ENCODE measurements at regions not wholly inside any gene's neighbourhood (a gene's known extent, or its start where the extent isn't known, plus 50 kb on each side); places are given as distances from the start of the nearest gene placed in this dataset.
"Not testable (repeated sequence)": the region's sequence is repeated elsewhere in the genome, so short reads cannot be mapped to it uniquely, and the experiment has no call there.

DNA sequence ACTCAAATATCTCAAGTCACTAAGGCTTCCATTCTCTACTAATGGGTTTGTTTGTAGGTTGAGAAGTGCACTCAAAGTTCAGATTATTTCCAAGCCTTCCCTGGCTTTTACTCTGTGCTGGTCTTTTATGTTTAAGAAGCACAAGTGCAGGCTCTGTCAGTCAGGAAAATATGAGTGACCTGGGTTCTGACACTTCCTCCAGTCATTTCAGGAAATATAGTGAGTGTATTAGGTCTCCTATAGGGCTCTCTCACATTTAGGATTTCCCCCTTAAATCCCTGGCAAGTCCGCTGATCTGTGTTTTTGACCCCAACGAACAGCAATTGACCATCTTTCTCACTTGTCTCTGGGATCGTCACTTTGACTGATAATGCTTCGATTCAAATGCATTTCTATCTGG, 210.2 kb downstream of the ARPP21 start:
- no peak for DNase-seq

DNA sequence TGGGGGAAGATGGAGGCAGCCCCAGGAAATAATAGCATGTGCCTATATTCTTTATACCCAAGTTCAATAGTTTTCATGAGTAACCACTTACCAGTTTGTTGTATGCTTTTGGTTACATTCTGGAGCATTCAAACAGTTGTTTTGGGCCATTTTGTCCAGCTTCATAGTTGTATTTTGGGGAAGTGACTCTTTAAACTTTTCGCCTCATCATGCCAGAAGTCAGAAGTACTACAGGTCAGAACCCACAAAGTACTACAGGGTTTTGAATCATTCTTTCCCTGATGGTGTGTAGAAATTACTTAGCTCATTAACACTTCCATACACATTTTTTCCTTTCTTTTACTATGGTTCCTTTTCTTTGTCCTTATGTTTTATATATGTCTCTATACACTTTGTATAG, 210.6 kb downstream of the ARPP21 start:
- DNase-seq: no peak

DNA sequence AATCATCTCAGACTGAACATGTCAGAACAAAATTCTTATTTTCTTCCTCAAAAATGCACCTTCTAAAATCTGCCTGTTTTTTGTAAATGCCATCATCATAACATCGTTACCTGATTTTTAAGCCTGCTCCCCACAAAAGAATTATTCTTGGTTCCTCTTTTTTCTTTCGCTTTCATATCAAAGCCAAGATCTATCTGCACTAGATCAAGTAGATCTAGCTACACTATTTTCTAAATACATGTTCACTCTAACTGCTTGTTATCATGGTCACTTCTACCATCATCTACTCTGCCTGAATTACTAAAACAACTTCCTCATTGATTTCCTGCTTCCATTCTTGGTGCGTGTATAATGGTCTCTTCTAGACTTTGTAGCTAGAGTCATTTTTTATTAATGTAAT, 217.7 kb downstream of the ARPP21 start:
- DNase-seq: no peak

- DNase-seq: no peak
Measured at GRCh38 chr3:35862057-35862456, 222.7 kb downstream of the ARPP21 start.

DNA sequence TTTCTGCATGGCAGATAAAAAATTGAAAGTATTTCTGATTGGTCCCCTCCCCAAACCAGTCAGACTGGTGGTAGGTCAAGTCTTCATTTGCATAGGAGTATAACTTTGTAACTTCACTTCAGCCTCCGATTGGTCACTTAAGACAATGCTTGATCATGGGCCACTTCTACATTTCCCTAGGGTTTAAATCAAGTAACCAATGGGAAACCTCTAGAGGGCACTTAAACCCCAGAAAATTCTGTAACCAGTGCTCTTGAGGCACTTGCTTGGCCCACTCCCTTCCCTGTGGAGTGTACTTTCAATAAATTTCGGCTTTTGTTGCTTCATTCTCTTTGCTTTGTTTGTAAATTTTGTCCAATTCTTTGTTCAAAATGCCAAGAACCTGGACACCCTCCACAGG, 225.5 kb downstream of the ARPP21 start:
- no peak for DNase-seq

DNA sequence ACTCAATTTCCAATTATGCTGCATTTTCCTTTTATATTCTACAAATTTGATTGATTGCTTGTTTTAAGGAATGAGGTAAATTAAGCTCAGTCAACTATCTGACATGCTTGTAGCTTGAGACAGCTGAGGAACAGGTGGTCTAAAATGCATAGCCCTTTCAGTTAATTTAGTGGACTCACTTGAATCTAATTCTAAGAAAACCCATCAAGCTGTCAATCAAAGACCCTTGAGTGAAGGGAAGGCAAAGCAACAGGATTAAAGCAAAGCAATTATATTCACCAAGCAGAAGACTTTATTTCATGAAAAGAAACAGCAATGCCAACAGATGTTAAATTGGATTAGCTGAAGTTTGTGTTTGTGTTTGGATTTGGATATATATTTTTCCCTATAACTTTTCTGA, 228.5 kb downstream of the ARPP21 start:
- no peak for DNase-seq

- no peak for DNase-seq
Measured at GRCh38 chr3:35871009-35871408, 231.7 kb downstream of the ARPP21 start.

DNA sequence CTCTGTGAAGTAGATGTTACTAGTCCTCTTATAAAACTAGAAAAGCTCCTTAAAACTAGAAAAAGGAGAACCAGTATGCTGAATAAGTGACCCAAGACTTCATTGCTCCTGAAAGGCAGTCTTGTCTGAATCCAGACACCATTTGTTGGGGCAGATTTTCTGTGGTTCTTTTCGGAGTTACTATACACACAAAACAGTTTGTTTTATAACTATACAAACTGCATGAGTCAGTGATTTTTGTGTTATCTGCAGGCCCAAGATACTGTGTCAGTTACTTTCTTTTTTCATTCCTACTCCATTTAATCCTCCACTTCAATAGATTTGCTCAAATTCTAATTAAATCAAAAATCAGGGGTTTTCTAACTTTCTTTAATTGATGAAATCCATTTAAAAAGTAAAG, 244.6 kb downstream of the ARPP21 start:
- no peak for DNase-seq

DNA sequence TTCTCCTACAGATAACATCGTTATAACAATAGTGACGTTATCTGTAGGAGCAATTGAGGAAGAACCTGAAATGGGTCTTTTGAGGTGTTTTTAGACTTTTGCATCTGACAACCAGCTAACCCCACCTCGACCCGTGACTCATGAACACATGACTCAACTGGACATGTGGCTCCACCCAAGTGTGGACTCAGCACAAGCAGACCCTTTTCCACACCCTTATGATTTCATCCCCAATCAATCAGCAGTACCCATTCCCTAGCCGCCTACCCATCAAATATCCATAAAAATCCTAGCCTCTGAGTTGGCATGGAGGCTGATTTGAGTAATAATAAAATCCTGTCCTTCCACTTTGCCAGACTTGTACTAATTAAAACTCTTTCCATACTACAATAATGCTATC, 255.4 kb downstream of the ARPP21 start:
- no peak for DNase-seq

- DNase-seq: no peak
Measured at GRCh38 chr3:35899245-35899644, 259.9 kb downstream of the ARPP21 start.

- no peak for DNase-seq
Measured at GRCh38 chr3:35900079-35900478, 260.8 kb downstream of the ARPP21 start.

- peak; percentile 66 for DNase-seq
Measured at GRCh38 chr3:35908366-35909232, 269.3 kb downstream of the ARPP21 start.

- no peak for DNase-seq
Measured at GRCh38 chr3:35919160-35919559, 279.8 kb downstream of the ARPP21 start.

GRCh38 chr3:35921718-35922117, 282.4 kb downstream of the ARPP21 start:
- no peak for DNase-seq

GRCh38 chr3:35924070-35924469, 284.7 kb downstream of the ARPP21 start:
- DNase-seq: not testable (repeated sequence)

- DNase-seq: no peak
Measured at GRCh38 chr3:35927441-35927840, 288.1 kb downstream of the ARPP21 start.

DNA sequence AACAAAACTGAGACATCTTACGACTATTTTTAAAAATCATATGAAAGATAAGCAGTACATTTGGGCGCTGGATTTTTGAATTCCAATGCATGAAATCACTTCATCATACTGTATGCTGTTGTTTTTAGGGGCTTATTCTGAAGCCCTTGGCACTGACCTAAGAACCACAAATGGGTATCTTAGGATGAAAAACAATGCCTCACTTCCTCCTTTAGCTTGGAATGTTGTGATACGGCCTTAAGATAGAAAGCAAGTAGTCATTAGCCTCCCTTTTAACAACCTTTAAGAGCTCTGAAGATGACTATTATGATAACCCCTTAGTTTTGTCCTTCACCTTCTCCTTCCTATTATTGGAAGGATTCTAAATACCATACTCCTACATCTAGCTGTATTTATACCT, 289.8 kb downstream of the ARPP21 start:
- DNase-seq: no peak

DNA sequence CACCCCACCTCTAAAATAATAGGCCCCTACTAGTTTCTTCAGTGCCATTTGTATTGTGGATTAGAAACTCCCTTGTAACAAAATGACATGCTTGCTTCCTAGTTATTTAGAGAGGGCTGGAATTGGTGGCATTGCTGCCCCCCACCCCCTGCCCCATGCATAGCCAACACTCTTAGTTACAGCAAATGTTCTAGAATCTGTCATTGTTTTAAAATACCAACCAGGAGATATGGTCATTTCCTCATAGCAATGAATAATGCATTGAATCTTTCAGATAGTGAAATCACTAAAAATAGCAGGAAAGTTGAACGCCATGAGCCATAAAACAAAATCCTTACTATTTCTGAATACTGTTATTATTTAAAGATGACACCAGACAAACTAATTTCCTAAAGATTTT, 292.5 kb downstream of the ARPP21 start:
- no peak for DNase-seq

DNA sequence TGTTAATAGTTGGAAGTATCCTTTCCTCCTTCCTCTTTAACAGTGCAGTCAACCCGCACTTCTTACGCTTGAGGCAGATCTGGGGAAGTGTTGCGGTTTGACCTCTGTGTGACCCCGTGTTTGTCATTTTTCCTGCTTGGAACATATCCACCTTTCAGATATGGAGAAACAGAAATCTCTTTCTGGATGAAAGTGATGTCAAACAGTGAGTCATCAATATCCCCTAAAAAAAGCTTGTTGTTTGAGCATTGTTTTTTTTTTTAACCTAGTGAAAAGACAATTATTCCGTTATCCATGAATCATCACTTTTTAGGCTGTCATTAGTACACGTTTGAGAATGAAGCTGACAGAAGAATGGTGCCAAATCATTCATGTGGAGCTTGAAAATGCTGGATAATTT, 293.7 kb downstream of the ARPP21 start:
- DNase-seq: no peak

- DNase-seq: no peak
Measured at GRCh38 chr3:35936571-35936970, 297.2 kb downstream of the ARPP21 start.

GRCh38 chr3:35944926-35945710, 305.8 kb downstream of the ARPP21 start:
- DNase-seq: no peak

- DNase-seq: no peak
Measured at GRCh38 chr3:35946121-35946853, 307.0 kb downstream of the ARPP21 start.

DNA sequence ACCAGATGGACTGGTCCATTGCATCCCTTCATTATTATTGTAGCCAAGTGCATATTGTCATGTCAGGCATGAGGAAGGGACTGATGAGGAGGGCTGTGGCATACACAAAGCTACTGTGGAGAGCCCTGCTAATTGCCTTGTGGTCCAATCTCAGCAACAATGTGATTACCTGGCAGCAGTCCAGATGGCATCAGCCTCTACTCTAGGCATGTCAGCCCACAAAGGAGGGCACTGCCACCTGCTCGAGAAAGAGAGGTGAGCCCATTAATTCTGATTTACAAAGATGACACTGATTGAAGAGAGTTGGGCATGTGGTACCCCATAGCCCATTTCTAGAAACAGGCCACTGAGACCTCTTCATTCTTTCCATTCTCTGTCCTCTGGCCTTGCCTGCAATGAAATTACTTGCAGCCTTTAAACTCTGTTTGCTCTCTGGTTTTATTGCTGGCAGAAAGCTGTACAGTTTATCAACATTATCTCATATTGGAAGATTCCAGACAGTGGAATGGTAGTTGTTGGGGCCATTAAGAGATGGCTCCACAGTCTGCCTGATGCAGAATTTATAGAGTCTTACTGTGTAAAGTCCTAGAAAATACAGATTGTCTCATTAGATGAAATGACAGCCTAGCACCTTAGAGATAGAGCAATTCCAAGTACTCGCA, 307.7 kb downstream of the ARPP21 start:
- no peak for DNase-seq
